ENCODE measurements at regions not wholly inside any gene's neighbourhood (a gene's known extent, or its start where the extent isn't known, plus 50 kb on each side); places are given as distances from the start of the nearest gene placed in this dataset.

GRCh38 chr9:129402931-129403778 lies 217.7 kb downstream of the C9orf50 start:
- Histone ChIP-seq H3K79me2 (ENCODE audit: low read length) (no peaks in the 10 kb centered on the region), H3K4me2 (ENCODE audit: low read length) (no peak overlapping the region), H3K27ac (ENCODE audit: low read length) (no peak overlapping the region), H3K9me3 (ENCODE audit: insufficient read depth, low read length) (no peaks in the 10 kb centered on the region), H3K4me1 (ENCODE audit: low read length) (peaks cover 4% of the 10 kb centered on the region; the same call in 1 of the 2 replicates), H3K36me3 (replicated peaks; ENCODE audit: low read depth, low read length) (no peaks in the 10 kb centered on the region), H3K4me3 (ENCODE audit: low read length) (no peak overlapping the region), H2AFZ (ENCODE audit: low read depth, low read length) (no peak overlapping the region), H3K9ac (ENCODE audit: low read length) (no peak overlapping the region), H3K27me3 (ENCODE audit: low read depth, low read length) (0 out of 2 replicates have a peak, but pooled peaks cover 8% of the 10 kb centered on the region), H4K20me1 (ENCODE audit: insufficient read depth, low read length) (no peaks in the 10 kb centered on the region)
- TF ChIP-seq EZH2phosphoT487 (IDR thresholded peaks at IDR 0.05; ENCODE audit: low read depth): no peak
- TF ChIP-seq, protein P1, sequence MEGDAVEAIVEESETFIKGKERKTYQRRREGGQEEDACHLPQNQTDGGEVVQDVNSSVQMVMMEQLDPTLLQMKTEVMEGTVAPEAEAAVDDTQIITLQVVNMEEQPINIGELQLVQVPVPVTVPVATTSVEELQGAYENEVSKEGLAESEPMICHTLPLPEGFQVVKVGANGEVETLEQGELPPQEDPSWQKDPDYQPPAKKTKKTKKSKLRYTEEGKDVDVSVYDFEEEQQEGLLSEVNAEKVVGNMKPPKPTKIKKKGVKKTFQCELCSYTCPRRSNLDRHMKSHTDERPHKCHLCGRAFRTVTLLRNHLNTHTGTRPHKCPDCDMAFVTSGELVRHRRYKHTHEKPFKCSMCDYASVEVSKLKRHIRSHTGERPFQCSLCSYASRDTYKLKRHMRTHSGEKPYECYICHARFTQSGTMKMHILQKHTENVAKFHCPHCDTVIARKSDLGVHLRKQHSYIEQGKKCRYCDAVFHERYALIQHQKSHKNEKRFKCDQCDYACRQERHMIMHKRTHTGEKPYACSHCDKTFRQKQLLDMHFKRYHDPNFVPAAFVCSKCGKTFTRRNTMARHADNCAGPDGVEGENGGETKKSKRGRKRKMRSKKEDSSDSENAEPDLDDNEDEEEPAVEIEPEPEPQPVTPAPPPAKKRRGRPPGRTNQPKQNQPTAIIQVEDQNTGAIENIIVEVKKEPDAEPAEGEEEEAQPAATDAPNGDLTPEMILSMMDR (IDR thresholded peaks at IDR 0.05; ENCODE audit: low read depth, low read length): no peak

GRCh38 chr9:129402371-129402739 lies 218.5 kb downstream of the C9orf50 start:
- Histone ChIP-seq H3K4me2 (ENCODE audit: low read length) (no peak overlapping the region), H3K4me3 (ENCODE audit: low read length) (no peak overlapping the region), H4K20me1 (ENCODE audit: insufficient read depth, low read length) (no peaks in the 10 kb centered on the region), H3K79me2 (ENCODE audit: low read length) (no peaks in the 10 kb centered on the region), H2AFZ (ENCODE audit: low read depth, low read length) (no peak overlapping the region), H3K9ac (ENCODE audit: low read length) (no peak overlapping the region), H3K4me1 (ENCODE audit: low read length) (peaks cover 4% of the 10 kb centered on the region; the same call in 1 of the 2 replicates), H3K9me3 (ENCODE audit: insufficient read depth, low read length) (no peaks in the 10 kb centered on the region), H3K27me3 (ENCODE audit: low read depth, low read length) (0 out of 2 replicates have a peak, but pooled peaks cover 8% of the 10 kb centered on the region), H3K36me3 (replicated peaks; ENCODE audit: low read depth, low read length) (no peaks in the 10 kb centered on the region), H3K27ac (ENCODE audit: low read length) (no peak overlapping the region)
- TF ChIP-seq, protein P1 (IDR thresholded peaks at IDR 0.05; ENCODE audit: low read depth, low read length): no peak
- TF ChIP-seq EZH2phosphoT487 (IDR thresholded peaks at IDR 0.05; ENCODE audit: low read depth): no peak

DNA sequence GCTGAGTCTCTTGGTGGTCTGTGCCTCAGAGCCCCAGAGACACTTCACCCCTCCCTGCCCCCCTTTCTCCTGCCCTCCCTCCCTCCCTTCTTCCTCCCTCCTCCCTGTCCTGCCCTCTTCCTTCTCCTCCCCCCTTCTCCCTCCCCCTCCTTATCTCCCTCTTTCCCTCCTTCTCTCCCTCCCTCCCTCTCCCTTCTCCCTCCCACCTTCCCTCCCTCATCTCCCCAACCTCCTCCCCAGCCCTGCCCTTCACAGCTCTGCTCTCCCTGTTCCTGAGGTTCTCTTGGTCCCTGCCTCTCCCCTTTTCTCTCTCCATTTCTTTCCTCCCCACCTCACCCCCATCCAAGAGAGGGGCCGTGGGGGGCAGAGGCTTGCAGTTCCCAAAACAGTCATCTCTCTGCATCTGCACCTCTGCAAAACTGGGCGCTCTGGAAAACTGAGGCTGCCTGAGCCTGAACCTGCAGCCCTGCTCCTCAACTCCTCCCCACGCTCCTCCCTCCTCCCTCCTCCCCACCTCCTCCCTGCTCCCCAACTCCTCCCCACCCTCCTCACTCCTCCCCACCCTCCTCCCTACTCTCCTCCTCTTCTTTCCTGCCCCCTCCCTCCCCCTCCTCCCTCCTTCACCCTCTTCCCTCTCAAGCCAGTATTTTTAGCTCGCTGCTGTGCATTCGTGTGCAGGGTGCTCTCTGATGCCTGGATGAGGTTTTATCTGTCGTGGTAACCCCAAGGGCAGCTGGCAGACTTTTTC lies 219.1 kb downstream of the C9orf50 start:
- no peak overlapping the region for H3K4me2 ChIP-seq (ENCODE audit: low read length)
- H3K27ac ChIP-seq (ENCODE audit: low read length): no peak overlapping the region
- no peaks in the 10 kb centered on the region for H3K9me3 ChIP-seq (ENCODE audit: insufficient read depth, low read length)
- H3K79me2 ChIP-seq (ENCODE audit: low read length): no peaks in the 10 kb centered on the region
- no peak overlapping the region for H2AFZ ChIP-seq (ENCODE audit: low read depth, low read length)
- H3K27me3 ChIP-seq (ENCODE audit: low read depth, low read length): 0 out of 2 replicates have a peak, but pooled peaks cover 8% of the 10 kb centered on the region
- H3K9ac ChIP-seq (ENCODE audit: low read length): no peak overlapping the region
- H3K4me3 ChIP-seq (ENCODE audit: low read length): no peak overlapping the region
- H3K36me3 ChIP-seq (replicated peaks; ENCODE audit: low read depth, low read length): no peaks in the 10 kb centered on the region
- no peak for TF ChIP-seq EZH2phosphoT487 (IDR thresholded peaks at IDR 0.05; ENCODE audit: low read depth)
- TF ChIP-seq, protein P1 (IDR thresholded peaks at IDR 0.05; ENCODE audit: low read depth, low read length): no peak
- H4K20me1 ChIP-seq (ENCODE audit: insufficient read depth, low read length): no peaks in the 10 kb centered on the region
- peaks cover 4% of the 10 kb centered on the region; the same call in 1 of the 2 replicates for H3K4me1 ChIP-seq (ENCODE audit: low read length)
